CD4-positive, alpha-beta T cell (primary cell): ENCODE measurements at regions not wholly inside any gene's neighbourhood (a gene's known extent, or its start where the extent isn't known, plus 50 kb on each side); places are given as distances from the start of the nearest gene placed in this dataset.

Experiments used
- ATAC-seq: fragments of 200-7000 bp; cut with Tn5 transposase; one replicate; pipeline ENCODE4 v1.10.0; 2022; ENCODE audit warnings: mild to moderate bottlenecking; ENCODE audit not compliant: poor library complexity
- CTCF ChIA-PET: fragments of 350-600 bp; sonication (Branson Sonifier 250); formaldehyde crosslinking; loops from one replicate; lab custom pipeline; 2021; ENCODE audit warnings: antibody characterized with exemption, inconsistent platforms; lab: Charles Lee
- POLR2A ChIA-PET: fragments of 350-600 bp; sonication (Branson Sonifier 250); formaldehyde crosslinking; loops from one replicate; lab custom pipeline; 2021; ENCODE audit warnings: antibody characterized with exemption, inconsistent platforms; lab: Charles Lee
- DNase-seq, 14 experiments: peaks; one replicate each; pipeline ENCODE4 v3.0.0-alpha.2; 2013 to 2020; ENCODE audit warnings: mixed read lengths in 2 of 14
- H3K27ac ChIP-seq, 2 donors: one replicate each; pipeline versions ENCODE4 v1.5.1 to v1.7.0; 2013; ENCODE audit warnings: low read length in 2 of 2, low read depth in 1 of 2, mild to moderate bottlenecking in 1 of 2
- H3K27me3 ChIP-seq, 2 experiments: 1 replicate in 1 of 2; 2 replicates in 1 of 2; pipeline versions ENCODE4 v1.6.1 to v1.7.0; 2013; ENCODE audit warnings: low read length in 2 of 2, control low read depth in 1 of 2, mild to moderate bottlenecking in 1 of 2, moderate library complexity in 1 of 2; ENCODE audit not compliant: insufficient read depth in 2 of 2, control insufficient read depth in 1 of 2
- H3K36me3 ChIP-seq: one replicate; pipeline ENCODE4 v1.6.1; 2013; ENCODE audit warnings: low read length, control low read depth; ENCODE audit not compliant: insufficient read depth
- H3K4me1 ChIP-seq: one replicate; pipeline ENCODE4 v1.6.1; 2013; ENCODE audit warnings: low read length, control low read depth; ENCODE audit not compliant: insufficient read depth
- H3K4me3 ChIP-seq: one replicate; pipeline ENCODE4 v1.5.1; 2013; ENCODE audit warnings: mild to moderate bottlenecking, low read length, moderate library complexity
- H3K9me3 ChIP-seq, 2 experiments: 1 replicate in 1 of 2; 2 replicates in 1 of 2; pipeline versions ENCODE4 v1.6.1 to v1.7.0; 2013; ENCODE audit warnings: low read length in 2 of 2, mild to moderate bottlenecking in 2 of 2, control low read depth in 1 of 2, moderate library complexity in 1 of 2; ENCODE audit not compliant: control insufficient read depth in 1 of 2, insufficient read depth in 1 of 2
- H3K27ac Mint-ChIP-seq: one replicate; pipeline ENCODE4 v1.8.0; 2020; ENCODE audit warnings: mixed read lengths
- H3K27me3 Mint-ChIP-seq: one replicate; pipeline ENCODE4 v1.8.0; 2021; ENCODE audit warnings: mixed read lengths
- H3K36me3 Mint-ChIP-seq: one replicate; pipeline ENCODE4 v1.8.0; 2021; ENCODE audit warnings: low read depth, mixed read lengths
- H3K4me1 Mint-ChIP-seq: one replicate; pipeline ENCODE4 v1.8.0; 2021; ENCODE audit warnings: low read depth, mixed read lengths
- H3K4me3 Mint-ChIP-seq: one replicate; pipeline ENCODE4 v1.8.0; 2020; ENCODE audit warnings: mild to moderate bottlenecking, mixed read lengths
- H3K9me3 Mint-ChIP-seq: one replicate; pipeline ENCODE4 v1.8.0; 2020; ENCODE audit warnings: mixed read lengths
- intact Hi-C, 2 experiments: fragments of 100-400 bp; cut with DNase I in 1 of 2; cut with micrococcal nuclease in 1 of 2; formaldehyde crosslinking; loops; one replicate each; pipeline versions ENCODE4 v1.15.1 to v1.9.0; 2023 to 2025; cut with DNase I, micrococcal nuclease
- TF ChIP-seq, protein P1 (sequence below): fragments of 200-600 bp; IDR thresholded peaks from one replicate; pipeline ENCODE4 v1.8.0; 2022; ENCODE audit warnings: antibody characterized with exemption, mild to moderate bottlenecking

DNA sequence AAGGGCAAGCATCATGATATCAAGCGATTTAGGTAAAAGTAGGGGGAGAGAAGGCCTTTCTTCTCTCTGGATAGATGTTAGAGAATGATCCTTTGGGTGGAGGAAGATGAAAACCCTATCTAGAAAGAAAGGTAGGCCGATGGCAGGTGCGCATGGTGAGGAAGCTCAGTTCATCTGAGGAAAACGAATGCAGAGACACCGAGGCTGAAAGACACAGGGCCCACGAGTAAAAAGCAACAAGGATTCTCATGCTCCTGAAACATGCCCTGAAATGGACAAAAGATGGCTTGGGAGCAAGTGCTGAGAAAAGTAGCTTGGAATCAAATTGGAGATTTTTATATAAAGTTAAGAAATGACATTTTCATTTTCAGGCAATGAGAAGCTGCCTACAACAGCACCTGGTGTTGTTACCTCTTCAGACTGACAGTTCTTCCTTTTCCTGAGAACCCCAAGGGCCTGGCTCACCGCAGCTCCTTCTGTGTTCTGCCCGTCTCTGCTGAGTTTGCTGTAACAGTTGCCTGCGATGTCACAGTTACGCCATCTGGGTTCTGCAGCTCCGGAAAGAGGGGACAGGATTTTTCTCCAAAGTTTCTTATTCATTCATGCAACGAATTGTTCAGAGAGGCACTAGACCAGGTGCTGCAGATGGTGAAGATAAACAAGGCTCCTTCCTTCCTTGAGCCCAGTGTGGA, 402.0 kb upstream of the KLF6 start:
- ATAC-seq (no peak), DNase-seq (no peak)
- no peaks in the 10 kb centered on the region for H3K27me3 Mint-ChIP-seq
- no peaks in the 10 kb centered on the region for H3K4me1 ChIP-seq
- H3K36me3 ChIP-seq = no peaks in the 10 kb centered on the region
- no peak overlapping the region for H3K4me3 ChIP-seq
- no peaks in the 10 kb centered on the region for H3K9me3 ChIP-seq
- TF ChIP-seq, protein P1, sequence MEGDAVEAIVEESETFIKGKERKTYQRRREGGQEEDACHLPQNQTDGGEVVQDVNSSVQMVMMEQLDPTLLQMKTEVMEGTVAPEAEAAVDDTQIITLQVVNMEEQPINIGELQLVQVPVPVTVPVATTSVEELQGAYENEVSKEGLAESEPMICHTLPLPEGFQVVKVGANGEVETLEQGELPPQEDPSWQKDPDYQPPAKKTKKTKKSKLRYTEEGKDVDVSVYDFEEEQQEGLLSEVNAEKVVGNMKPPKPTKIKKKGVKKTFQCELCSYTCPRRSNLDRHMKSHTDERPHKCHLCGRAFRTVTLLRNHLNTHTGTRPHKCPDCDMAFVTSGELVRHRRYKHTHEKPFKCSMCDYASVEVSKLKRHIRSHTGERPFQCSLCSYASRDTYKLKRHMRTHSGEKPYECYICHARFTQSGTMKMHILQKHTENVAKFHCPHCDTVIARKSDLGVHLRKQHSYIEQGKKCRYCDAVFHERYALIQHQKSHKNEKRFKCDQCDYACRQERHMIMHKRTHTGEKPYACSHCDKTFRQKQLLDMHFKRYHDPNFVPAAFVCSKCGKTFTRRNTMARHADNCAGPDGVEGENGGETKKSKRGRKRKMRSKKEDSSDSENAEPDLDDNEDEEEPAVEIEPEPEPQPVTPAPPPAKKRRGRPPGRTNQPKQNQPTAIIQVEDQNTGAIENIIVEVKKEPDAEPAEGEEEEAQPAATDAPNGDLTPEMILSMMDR = no peak
- H3K27ac ChIP-seq = no peak overlapping the region
- H3K4me1 Mint-ChIP-seq = no peaks in the 10 kb centered on the region
- ChIA-PET CTCF (no interaction called here), POLR2A (no interaction called here)
- intact Hi-C loops = no loop called here
- H3K4me3 Mint-ChIP-seq = no peak overlapping the region
- H3K27ac Mint-ChIP-seq = no peak overlapping the region
- no peaks in the 10 kb centered on the region for H3K36me3 Mint-ChIP-seq
- H3K9me3 Mint-ChIP-seq = no peaks in the 10 kb centered on the region
- H3K27me3 ChIP-seq = no peaks in the 10 kb centered on the region

DNA sequence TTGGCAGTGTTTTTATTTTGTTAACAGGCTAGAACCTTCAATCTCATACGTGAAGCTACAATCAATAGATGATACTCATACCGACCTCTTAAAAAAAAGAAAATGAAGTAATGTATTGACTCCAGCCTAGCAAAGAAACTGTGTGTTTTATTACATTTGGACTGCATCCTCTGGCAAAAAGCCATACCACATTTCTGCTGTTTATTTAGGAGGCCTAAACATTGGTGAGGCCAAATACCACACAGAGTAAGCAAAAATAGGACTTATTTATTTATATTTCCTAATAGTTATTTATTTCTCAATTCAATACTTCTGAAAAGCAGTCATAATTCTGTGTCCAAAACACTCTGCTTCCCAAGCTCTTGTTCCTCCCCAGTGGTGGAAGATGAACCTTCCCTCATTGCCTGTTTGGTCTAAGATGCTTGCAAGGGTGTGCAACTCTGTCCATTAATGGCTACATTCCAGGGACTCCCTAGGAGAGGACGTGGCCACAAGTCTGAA, 398.8 kb upstream of the KLF6 start:
- no peak for ATAC-seq
- Histone ChIP-seq H3K4me1 (no peaks in the 10 kb centered on the region), H3K9me3 (no peaks in the 10 kb centered on the region), H3K36me3 (no peaks in the 10 kb centered on the region), H3K27me3 (no peaks in the 10 kb centered on the region), H3K27ac (no peak overlapping the region), H3K4me3 (no peak overlapping the region)
- POLR2A ChIA-PET = no interaction called here
- H3K36me3 Mint-ChIP-seq = no peaks in the 10 kb centered on the region
- H3K4me3 Mint-ChIP-seq = no peak overlapping the region
- H3K4me1 Mint-ChIP-seq = peaks cover 5% of the 10 kb centered on the region
- TF ChIP-seq, protein P1 = no peak
- intact Hi-C loops = no loop called here
- CTCF ChIA-PET = no interaction called here
- H3K27me3 Mint-ChIP-seq = no peaks in the 10 kb centered on the region
- no peak for DNase-seq
- H3K27ac Mint-ChIP-seq = no peak overlapping the region
- H3K9me3 Mint-ChIP-seq = no peaks in the 10 kb centered on the region

DNA sequence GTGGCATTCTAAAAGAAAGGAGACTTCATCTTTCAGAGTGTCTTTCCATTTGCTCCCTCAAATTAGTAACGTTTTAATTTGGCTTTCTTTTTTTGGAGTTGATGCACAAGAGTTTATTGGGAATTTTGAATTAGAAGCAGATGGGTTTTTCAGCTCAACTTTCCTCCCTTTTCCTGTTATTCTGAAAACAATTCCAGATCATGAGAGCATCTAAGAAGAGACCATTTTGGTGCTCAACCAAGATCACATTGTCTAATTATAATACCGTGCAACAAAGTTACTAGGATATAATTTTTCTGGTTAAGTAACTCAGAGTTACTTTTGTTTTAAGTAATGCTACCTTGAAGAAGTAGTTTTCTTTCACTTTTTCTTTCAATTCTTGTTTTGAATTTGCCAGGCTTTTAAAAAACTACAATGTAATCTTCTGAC, 396.6 kb upstream of the KLF6 start:
- TF ChIP-seq, protein P1 = no peak
- H3K4me3 Mint-ChIP-seq = no peak overlapping the region
- H3K36me3 Mint-ChIP-seq = no peaks in the 10 kb centered on the region
- H3K27ac ChIP-seq = no peak overlapping the region
- H3K9me3 Mint-ChIP-seq = no peaks in the 10 kb centered on the region
- no peaks in the 10 kb centered on the region for H3K4me1 ChIP-seq
- DNase-seq (no peak), ATAC-seq (no peak)
- no peaks in the 10 kb centered on the region for H3K9me3 ChIP-seq
- H3K27ac Mint-ChIP-seq = no peak overlapping the region
- no peaks in the 10 kb centered on the region for H3K36me3 ChIP-seq
- H3K4me1 Mint-ChIP-seq = peaks cover 5% of the 10 kb centered on the region
- no peaks in the 10 kb centered on the region for H3K27me3 ChIP-seq
- intact Hi-C loops = no loop called here
- CTCF ChIA-PET = no interaction called here
- H3K4me3 ChIP-seq = no peak overlapping the region
- POLR2A ChIA-PET = no interaction called here
- no peaks in the 10 kb centered on the region for H3K27me3 Mint-ChIP-seq
